NCI-H2196 (cell line): ENCODE measurements at regions not wholly inside any gene's neighbourhood (a gene's known extent, or its start where the extent isn't known, plus 50 kb on each side); places are given as distances from the start of the nearest gene placed in this dataset.

Source experiments
- DNase-seq: peaks from one replicate; lab custom pipeline; 2025; ENCODE audit not compliant: unreplicated experiment; lab: John Stamatoyannopoulos, UW

DNA sequence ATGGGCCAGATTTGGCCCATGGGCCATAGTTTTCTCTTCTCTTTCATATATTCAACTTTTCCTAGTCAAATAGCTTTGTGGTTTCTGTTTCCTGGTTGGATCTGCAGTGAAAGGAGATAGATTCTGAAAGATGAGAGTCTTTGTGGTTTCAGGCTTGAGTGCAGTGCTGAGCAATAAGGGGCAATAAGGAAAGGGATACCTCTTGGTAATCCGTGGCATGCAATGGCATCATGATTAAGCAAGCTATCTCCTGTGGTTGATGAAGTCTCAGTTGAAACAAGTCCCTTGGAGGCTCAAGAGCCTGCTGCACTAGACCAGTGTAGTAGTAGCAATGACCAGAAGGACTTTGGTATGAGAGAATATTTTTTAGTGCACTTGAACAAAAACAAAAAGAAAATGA lies 187.7 kb upstream of the CNTNAP2 start:
- DNase-seq: no peak

DNA sequence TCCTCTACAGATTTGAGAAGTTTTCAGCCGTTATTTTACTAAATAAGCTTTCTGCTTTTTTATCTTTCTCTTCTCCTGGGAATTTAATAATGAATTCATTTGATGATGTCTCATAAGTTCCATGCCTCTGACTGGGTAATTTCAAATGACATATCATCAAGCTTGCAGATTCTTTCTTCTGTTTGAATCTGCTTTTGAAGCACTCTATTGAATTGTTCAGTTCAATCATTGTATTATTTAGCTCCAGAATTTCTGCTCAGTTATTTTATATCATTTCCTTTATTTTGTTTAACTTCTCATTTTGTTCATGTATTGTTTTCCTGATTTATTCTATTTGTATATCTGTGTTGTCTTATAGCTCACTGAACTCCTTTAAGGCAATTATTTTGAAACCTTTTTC lies 196.9 kb upstream of the CNTNAP2 start:
- no peak for DNase-seq

DNA sequence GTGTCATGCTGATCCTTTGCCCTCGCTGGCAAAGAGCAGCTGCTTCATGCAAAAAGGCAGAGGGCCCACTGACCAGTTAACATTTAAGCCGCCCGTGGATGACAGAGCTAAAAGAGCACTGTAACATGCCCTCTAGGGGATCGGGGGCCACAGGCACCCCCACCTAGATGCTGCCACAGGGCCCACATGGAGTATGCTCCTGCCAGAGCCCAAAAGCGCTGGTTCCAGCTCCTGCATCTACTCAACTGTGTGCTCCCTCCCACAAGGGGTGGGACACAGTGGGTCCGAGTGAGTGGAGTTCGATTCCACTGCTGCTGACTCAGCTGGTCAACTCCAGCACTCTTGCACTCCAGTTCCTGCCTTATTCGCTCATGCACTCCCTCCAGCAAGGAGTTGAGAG lies 199.8 kb upstream of the CNTNAP2 start:
- DNase-seq: no peak

DNA sequence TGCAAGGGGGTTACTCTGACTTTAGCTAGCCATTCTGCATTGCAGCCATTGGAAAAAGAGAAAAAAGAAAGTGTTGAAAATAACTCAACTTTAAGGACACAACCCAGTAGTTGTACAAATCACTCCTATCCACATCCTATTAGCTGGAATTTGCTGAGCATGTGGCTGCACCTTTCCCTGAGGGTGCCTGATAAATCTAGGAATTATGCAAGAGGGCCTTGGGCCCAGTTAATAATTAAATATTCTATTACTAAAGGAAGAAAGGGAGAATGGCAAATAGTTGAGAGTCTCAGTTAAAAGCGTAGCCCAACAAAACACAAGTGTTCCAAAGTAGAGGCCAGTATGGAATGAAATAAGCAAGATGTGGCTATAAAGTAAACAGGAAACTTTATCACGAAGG lies 200.9 kb upstream of the CNTNAP2 start:
- no peak for DNase-seq

DNA sequence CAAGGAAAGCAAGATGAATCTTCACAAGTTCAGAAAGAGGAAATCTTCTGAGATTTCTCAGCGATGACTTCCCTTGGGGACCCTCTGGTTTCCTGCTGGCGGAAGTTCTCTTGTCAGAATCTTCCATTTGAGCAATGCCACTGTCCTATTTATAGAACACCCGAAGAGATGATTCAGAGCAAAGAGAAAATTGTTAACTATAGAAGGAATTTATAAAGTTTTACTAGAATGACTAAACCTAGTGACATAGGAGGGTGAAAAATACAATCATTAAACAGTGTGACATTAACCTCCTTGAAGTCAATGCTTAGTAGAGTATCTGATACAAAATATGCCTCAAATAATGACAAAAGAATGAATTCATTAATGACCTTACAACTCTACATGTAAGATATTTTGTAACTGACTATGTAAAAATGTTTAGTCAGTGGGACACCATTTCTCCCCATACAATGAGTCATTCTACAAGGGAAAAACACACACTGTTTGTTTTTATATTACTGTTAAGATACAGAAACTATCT lies 206.5 kb upstream of the CNTNAP2 start:
- no peak for DNase-seq

DNA sequence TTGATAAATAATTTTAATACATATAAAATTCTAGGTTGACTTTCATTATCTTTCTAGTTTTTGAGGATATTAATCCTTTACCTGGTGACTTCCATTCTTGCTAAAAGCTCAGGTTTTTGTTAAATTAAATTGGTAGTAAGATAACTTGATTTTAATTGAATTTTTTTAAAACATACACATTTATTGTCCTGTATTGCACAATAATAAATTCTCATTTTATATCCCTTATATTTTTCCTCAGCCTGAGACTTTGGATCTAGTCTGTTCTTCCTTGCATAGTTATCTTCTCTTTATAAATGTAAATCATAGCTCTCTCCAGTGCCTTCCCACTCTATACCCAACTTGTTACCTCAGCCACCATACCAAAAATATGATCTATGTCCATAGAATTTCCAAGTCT lies 212.9 kb upstream of the CNTNAP2 start:
- no peak for DNase-seq

DNA sequence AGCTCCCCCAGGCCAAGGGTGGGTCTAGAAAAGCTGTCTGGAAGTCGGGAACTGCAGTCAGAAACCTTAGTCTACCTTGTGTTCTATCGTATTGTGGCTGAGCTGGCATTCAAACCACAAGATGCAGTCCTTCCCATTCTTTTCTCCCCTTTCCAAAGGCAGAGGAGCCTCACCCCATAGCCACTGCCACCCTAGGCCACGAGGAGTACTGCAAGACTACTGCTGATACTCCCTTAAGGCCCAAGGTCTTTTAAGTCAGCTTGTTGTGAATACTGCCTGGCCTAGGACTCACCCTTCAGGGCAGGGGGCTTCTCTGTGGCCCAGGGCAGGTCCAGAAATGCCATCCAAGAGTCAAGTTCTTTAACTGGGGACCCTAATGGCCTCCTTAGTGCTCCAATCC lies 214.5 kb upstream of the CNTNAP2 start:
- DNase-seq: no peak

DNA sequence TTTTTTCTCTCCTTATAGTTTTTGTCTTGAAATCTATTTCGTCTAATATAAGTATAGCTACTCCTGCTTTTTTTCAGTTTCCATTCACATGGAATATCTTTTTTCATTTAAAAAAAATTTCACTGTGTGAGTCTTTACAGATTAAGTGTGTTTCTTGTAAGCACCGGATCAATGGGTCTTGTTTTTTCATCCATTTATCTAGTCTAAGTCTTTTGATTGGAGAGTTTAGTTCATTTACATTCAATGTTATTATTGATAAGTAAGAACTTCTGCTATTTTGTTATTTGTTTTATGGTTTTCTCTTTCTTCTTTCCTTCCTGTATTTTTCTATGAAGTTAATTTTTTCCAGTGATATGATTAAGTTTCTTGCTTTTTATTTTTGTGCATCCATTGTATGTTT lies 216.7 kb upstream of the CNTNAP2 start:
- DNase-seq: no peak

DNA sequence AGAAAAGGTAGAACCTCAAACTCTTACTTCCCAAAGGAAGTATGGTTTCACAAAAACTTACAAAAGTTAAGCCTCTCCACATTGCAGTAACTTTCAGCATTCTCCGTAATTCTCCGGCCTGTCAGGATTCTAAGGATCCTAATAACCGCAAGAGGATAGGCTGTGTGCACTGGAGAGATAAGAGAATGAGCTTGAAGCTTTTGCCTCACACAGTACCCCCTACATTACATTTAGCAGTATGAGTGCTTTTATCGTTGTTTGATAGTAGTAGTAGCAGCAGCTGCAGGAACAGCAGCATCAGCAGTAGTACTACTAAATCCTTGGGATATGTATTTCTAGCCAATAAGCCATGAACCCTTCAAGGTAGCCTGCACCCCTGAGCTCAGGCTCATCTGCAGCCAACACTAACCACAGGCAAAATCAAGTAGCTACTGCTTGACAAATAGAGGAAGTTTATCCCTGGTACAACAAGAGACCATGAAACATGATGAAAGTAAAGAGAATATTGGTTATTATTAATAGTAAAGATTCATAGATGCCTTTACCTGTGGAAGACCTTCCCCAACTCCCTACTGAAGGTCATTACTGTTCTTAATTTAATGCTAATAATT lies 222.6 kb upstream of the CNTNAP2 start:
- no peak for DNase-seq

DNA sequence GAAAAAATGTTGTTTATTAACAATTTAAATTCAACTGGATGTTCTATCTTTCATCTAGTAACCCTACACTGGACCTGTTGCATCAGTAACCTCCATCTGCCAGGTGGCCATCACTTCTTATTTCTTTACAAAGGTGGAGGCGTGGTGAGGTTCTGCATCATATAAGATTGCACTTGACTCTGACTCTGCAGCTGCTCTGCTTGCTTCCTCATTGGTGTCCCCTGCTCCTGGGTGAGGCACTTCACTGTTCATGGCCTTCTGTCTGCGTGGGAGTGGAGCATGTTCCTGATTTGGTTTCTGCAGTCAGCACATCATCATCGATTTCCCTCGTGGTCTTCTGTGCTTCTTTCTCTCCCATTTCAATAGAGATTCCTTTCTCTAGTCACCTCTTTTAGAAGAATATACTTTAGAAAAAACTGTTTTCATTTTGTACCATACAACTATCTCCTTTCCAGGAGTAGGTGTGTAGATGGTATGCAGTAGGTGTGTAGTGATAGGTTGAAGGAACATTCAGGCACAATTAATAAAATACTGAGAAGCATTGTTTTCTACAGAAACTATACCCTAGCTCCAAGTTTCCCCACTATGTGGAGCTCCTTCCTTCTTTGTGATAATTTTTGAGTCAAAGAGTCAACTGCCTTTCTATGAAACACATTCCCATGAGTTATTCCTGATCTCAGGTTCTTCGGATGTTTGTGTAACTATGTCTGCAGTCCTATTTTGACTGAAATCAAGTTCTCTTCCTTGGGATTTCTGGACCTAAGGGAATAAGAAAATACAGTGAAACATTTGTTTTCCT lies 231.7 kb upstream of the CNTNAP2 start:
- DNase-seq: no peak

DNA sequence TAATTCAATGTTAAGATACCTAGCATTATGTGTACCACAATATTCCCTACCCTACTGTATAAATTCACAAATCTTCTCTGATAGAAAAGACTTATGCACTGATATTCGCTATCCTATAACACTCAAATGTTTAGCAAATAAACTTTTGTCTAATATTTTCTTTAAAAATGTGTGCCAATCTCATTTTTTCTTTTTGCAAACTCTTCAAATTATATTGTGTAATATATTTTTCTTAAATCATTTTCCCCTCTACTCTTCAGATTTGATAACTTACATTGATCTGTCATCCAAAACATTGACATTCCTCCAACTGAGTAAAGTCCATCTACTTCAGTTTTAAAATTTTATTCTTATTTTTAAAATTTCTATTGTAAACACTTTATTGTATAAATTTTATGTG lies 240.2 kb upstream of the CNTNAP2 start:
- DNase-seq: no peak

DNA sequence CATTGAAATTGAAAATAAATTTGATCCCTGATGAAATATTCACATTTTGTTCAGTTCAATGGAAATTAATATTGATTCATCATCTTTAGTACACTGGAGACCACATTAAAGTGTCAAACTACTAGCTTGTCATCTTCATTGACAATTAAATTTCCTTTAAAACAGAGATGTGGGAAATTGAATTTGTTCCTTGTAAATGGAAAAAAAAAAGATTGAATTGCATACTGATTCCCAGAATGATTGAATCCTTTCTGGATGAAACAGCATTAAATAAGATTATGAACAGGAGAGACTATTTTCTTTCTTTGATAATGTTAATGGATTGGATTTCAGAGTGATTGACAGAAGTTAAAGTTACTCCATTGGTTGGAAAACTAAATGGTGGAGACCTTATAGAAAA lies 241.3 kb upstream of the CNTNAP2 start:
- DNase-seq: no peak

DNA sequence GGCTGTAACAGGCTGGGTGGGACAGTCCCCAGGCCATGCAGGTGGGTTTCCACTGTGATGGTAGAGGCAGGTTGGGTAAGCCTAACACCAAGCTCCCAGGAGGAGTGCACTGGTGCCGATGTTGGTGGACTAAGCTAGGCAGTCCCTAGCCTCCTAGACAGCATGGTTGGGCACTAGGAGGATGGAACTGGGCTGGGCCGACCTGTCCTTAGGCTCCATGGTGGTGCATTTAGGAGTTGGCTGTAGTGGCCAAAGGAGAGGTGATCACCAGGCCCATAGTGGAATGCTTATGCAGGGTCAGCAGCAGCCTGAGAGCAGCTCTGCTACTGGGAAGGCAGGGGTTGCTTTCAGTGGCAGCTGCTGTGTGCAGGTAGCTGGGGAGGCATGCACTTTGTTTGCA lies 247.7 kb upstream of the CNTNAP2 start:
- no peak for DNase-seq

DNA sequence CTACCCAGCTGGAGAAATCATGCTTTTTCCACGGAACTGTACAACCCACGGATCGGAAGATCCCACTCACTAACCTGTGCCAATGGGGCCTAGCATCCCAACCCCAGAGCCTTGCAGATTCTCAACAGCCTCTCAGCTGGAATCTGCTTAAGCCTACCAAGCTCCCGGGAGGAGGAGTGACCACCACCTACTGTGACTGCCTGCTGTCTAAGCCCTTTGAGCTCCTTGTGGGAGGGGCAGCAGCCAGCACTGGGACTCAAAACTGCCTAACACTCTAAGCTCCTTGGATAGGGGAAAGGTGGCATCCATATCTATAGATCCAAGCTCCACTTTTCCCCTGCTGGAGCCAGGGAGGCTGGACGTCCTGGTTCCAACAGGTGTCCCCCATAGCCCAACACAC lies 254.4 kb upstream of the CNTNAP2 start:
- DNase-seq: no peak

DNA sequence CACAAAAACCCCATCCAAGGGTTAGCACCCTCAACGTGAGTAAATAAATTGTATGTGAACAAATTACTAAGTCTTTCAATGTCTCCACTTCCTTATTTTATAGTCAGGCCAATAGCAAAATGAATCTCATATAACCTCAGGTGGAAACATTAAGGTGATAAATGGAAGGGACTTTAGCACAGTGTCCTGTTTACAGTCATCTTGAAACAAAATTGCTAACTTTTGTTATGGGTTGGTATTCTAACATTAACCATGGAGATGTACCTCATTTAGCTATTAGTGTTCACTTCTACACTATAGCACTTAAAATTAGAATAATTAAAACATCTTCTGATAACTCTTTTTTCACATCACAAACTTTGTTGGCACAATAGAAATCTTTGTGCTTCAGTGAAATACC lies 255.8 kb upstream of the CNTNAP2 start:
- no peak for DNase-seq

DNA sequence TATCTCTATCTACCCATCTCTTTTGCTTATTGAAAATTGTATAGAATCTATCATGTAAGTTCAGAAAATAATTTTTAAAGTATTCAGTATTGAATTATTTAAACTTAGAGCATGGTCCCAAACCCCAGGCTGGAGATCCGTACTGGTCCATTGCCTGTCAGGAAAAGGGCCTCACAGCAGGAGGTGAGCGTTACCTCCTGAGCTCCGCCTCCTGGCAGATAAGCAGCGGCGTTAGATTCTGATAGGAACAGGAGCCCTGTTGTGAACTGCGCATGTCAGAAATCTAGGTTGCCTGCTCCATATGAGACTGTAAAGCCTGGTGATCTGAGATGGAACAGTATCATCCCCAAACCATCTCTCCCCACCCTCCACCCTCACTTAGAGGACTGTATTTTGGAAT lies 266.0 kb upstream of the CNTNAP2 start:
- DNase-seq: no peak

DNA sequence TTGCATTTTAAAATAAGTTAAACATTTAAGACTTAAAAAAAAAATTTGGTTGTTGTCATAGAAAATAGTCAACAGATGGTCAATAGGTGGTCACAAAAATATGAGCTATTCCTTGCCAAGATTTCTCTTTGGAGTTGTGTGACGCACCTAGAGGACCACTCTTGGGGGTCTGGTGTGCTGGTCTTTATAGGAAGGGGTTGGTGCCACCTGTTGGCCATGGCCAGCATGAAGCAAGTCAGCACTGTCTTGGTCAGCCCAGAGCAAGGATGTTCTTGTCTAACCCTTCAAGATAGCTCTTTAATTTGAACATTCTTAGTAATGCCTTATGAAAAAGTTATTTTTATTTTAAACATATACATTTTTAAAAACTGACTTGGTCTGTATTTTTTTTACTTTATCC lies 267.9 kb upstream of the CNTNAP2 start:
- DNase-seq: no peak

DNA sequence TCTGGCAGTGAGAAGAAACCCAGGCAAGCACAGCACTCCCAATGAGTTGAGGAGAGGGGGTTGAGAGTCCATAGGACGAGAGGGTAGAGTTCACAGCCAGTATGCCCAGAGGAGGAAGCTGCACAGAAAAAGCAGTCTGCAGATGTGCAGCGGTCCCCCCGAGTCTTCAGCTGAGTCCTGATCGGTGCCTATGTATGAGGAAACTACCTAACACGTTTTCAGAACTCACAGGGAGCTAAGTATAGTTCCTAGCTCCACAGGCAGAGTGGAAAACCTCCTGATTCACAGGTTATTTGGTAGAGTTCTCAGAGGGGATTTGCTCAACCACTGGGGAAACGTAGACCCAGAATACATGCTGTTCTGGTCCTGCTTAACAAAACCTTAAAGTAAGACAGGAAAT lies 271.3 kb upstream of the CNTNAP2 start:
- DNase-seq: no peak

DNA sequence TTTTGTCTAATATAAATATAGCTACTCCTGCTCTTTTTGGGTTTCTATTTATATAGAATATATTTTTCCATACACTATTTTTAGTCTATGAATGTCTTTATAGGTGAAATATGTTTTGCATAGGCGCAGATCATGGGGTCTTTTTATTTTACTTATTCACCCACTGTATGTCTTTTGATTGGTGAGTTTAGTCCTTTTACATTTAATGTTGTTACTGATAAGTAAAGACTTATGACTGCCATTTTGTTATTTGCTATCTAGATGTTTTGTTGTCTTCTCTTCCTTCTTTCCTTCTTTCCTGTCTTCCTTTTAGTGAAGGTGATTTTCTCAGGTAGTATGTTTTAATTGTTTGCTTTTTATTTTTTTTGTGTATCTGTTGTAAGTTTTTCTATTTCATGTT lies 276.8 kb upstream of the CNTNAP2 start:
- DNase-seq: no peak

DNA sequence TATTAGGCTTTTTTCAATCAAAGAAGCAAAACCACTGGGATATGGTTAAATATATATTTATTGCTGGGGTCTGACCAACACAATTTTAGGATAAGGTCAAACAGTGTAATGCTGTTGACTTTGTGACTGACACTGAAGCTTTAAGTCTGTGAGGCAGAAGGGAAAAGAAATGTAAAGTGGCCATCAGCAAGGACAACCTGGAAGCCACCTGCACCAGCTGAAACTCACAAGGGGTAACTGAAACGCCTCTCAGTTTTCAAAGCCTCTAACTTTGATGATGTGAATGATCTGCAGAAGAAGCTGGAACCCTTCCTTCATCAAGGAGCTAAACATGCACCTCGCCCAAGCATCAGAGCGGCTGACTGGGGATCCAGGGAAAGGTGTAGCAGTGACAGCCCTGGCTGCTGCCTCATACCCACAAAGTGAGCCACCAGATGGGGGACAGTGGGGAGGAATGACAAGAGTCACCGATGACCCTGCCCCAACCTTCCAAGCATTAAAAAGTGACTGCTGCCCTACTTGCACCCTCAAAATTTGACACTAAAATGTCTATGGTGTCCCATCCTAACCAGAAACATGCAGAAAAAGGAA lies 284.9 kb upstream of the CNTNAP2 start:
- no peak for DNase-seq

DNA sequence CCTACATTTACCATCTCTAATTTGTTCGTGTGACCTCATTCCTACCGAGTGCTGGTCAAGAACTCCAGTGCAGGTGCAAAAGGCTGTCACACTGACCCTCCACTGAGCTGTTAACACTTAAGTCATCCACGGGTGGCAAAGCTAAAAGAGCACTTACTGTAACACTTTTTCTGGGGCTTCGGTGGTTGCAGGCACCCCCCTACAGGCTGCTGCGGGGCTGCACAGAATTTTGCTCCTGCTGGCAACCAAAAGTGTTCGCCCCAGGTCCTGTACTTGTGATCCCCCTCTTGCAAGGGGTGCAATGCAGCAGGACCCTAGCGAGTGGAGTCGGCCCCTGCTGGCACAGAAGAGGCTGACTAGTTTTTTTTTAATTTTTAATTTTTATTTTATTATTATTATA lies 298.9 kb upstream of the CNTNAP2 start:
- DNase-seq: no peak

DNA sequence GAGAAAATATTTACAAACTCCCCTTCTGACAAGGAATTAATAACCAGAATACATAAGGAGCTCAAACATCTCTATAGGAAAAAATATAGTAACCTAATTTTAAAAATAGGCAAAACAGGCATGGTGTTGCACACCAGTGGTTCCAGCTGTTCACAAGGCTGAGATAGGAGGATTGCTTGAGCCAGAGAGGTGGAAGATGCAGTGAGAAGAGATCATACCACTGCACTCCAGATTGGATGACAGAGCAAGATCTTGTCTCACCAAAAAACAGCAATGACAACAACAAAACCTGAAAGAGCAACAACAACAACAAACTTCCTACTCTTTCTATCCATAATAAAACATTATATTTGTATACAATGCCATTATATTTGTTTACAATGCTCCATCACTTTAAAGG lies 304.4 kb upstream of the CNTNAP2 start:
- no peak for DNase-seq
